NCI-H510A treated with DMSO at 0.1 percent for 48 hours (cell line): ENCODE measurements at regions not wholly inside any gene's neighbourhood (a gene's known extent, or its start where the extent isn't known, plus 50 kb on each side); places are given as distances from the start of the nearest gene placed in this dataset.
"Not testable (repeated sequence)": the region's sequence is repeated elsewhere in the genome, so short reads cannot be mapped to it uniquely, and the experiment has no call there.

ENCODE experiments used
- DNase-seq: peaks from one replicate; lab custom pipeline; 2025; lab: John Stamatoyannopoulos, UW

DNA sequence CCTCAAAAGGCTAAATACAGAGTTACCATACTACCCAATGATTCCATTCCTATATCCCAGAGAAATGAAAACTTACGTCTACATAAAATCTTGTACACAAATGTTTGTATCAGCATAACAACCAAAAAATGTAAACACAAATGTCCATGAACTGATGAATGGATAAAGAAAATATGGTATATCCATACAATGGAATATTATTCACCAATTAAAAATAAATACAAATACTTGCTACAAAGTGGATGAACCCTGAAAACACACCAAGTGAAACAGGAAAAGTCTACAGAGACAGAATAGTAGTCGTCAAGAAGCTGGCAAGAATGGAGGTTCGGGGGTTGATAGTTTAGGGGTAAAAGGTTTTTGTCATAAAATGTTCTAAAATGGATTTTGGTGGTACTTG is 54.0 kb upstream of the ANKRD28 start:
- DNase-seq = no peak

DNA sequence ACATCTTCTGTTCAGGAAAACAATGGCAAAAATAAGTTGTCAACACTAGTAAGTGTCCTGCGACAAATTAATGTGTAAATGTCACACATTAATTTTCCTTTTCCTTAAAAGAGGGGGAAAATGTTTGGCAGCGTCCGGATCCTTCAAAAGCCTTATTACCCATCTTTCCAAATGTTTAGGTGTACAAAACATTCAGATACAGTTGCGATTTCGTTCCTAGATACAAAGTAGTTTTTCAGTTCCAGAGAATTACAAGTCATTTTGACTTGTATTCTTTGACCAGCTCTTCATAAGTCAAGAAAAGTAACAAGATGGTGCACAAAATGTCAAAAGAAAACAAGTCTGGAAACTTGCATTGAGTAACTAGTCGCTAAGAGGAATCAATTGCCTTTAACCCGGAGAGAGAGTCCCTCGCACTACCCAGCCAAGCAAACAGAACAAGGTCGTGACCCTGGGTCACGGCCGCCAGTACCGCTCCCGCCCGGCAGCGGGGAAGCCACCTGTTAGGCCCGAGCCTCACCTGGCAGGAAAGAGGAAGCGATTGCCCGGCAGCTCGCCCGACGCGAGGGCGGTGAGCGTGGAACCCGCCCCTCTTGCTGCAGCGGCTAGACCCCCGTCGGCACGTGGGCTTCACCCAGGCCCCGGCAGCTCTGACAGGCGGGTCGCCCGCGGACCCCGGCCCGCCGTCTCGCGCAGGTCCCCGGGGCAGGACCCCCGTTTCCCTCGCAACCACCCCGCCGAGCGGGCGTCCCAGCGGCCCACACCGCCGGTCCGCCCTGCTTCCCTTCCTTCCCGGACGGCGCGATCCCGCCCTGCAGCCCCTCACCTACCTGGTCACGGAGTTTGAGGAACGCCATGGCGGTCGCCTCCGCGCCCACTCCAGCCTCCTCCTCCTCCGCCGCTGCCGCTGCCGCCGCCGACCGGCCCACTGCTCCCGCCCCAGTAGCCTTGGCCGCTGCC is 61.0 kb upstream of the ANKRD28 start:
- DNase-seq = peak; percentile 9

DNA sequence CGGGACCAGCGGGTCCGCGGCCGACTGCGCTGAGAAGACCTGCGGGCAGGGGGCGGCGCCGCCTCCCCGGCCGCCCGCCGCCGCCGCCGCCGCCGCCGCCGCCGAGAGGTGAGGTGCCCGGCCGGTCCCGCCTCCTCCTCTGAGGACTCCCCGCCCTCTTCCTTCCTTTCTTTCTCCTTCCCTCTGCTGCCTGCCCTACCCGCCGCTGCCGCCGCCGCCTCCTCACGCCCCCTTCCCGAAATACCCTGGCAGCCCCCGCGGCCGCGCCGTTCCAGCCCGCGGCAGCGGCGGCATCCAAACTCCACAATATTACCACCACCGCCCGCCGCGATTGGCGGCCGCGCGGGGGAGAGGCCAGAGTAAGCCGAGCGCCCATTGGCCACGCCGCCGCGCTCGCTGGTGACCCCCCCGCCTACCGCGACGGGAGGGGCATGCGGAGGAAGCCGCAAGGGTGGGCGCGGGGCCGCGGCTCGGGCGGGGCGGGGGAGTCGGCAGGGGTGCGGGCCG is 61.8 kb upstream of the ANKRD28 start:
- peak; percentile 60 for DNase-seq

DNA sequence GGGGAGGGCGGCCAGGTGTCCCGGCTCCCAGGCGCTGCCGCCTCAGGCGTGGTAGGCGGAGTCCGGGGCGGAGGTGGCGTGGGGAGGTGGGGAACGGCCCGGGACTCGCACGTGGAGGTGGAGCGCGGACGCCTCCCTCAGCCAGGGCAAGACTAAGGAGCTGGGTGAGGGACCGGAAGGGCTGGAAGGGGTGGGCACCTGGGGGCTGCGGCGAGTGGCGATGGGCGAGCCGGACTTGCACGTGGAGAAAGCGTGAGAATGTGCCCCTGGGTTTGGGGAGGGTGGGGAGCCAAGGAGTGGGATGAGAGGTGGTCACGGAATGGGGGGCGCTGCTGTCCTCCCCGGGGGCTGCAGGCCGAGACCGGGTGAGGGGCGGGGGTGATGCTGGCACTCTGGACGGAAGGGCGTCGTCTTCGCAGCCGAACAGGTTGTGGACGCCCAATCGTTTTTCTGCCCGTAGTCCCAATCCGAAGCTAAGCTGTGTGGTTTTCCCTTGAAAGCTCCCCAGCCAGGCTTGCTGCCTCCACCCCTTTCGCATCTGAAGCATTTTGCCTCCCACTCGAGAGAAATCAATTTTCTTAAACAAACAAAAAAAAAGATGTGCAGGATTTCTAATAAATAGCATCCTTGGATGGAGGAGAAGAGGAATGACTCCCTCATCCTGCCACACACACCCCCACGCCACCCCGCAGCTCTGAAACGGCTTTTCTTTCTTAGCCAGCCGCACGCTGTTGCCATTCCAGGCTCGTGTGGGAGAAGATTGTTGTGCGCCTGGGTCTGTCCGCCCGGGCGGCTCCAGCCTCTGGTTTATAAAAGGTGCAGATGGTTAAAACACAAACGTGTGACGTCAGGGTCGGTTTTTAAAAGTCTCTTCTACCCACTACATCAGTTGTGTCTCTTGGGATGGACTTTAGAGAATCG is 62.5 kb upstream of the ANKRD28 start:
- peak; percentile 60 for DNase-seq

DNA sequence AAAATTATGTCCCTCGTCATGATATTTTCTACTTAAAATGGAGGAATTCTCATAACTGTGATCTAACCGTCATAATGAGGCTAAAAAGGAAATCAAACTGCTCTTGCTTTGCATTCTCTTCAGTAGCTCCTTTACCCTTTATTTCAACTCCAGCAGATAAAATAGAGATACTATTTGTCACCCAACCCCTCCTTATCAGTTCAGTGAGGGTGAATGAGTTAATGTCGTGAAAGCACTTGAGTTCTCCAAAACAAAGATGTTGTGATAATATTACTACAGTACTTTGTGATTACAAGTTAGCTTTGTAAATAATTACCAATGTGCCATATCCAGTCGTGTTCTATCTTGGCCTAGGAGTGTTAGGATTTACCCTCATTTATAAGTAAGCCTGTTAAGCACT is 63.4 kb upstream of the ANKRD28 start:
- DNase-seq = peak; percentile 4

DNA sequence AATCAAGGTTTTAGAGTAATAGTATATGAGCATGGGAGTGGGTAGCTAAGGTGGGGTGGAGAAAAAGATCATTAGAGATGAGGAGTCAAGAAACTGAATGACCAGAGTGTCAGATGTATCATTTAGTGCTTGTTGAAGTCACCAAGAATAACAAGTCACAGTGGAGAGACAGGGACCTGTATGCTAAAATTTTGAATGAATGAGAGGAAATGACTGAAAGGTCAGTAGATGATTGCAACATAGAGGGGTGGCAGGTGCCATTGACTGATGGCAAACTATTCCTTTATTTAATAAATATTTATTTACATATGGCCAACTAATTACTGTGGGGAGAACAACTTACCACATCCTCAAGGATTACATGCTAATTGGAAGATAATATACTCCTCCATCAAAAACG is 75.0 kb upstream of the ANKRD28 start:
- no peak for DNase-seq

DNA sequence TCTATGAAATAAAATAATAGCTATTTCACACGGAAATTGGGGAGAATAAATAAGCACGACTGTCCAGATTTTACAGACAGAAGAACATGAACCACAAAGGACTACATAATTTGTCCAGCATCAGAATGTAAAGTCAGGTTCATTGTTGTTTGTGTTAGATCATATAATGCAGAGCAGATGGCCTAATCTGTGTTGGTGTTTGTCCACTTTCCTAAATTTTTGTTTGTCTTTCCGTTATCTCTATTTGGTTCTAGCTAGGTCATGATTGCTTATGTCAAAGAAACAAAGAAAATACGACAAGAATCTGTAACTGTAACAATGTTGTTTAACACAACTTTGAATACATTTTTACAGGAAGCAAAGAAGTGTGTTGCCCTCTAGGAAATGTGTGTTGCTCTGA is 75.6 kb upstream of the ANKRD28 start:
- no peak for DNase-seq

DNA sequence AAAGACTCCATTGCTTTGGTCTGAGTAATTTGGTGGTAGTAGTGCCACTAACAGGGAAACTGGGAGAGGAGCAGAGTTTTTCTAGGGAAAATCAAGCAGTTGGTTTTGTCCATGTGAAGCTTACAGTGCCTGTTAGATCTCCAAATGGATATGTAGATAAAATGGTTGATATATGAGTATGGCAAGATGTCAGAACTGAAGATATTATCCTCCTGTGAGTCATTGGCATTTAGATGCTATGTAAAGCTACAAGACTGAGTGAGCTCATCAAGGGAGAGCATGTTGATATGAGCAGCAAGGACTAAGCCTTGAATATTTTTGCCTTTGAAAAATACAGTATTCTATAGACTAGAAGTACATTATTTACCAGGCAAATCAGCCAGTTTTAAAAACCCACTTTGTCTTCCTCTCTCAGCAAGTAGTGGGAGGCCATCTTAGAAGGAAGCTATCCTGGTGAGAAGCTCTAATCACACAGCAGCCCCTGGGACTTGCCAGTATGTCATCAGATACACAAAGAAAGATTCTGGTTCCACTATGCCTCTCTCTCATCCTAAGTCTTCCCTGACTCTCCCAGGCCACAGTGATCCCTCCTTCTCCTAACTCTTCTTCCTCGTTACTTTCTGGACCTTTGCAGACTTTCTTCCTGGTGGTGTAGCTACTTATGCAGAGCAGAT is 77.4 kb upstream of the ANKRD28 start:
- no peak for DNase-seq

DNA sequence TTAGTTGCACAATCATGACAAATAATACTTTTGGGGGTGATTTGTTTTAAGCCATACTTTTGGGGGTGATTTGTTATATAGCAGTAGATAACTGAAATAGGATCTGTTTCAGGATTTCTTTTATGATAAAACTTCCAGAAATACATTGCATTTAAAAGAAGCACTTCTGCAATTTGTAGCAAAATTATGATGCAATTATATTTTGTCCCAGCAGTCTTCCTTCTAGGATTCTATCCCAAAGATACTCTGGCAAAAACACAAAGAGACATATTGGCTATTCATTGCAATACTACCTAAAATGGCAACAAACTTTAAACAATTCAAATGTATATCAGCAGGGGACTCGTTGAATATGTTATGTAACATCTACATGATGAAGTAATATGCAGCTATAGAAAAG is 78.9 kb upstream of the ANKRD28 start:
- DNase-seq = no peak

DNA sequence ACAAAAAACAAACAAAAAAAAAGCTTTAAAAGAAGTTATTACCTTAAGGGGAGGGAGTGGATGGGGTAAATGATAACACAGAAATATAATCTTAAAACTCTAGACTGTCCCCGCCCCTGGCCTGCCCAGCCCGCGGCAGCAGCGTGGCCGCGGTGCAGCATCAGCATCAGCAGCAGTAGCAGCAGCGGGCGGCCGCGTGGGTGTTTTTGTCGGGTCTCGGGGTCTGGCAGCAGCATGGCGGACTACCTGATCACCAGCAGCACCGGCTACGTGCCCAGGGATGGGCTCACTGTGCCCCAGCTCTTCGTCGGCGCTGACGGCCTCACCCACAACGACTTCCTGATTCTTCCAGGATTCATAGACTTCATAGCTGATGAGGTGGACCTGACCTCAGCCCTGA is 80.0 kb upstream of the ANKRD28 start:
- DNase-seq = no peak

DNA sequence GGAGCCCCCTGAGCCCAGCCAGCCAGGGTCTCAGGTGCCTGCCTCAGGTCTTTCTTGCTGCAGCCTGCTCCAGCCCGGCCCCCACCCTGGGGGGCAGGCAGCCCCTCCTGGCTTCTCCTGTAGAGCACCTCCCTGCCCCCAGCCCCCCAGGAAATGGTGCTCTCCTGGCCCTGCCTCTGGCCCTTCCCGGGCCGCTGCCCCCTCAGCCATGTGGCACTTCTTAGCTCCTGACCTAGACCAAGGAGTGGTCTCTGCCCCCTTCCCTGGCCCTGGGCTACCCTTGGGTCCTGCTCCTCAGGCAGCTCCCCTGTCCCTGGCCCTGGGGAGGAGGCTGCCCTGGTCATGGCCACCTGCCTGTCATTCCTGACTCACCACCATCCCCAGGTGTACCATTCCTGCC is 82.0 kb upstream of the ANKRD28 start:
- DNase-seq = not testable (repeated sequence)

DNA sequence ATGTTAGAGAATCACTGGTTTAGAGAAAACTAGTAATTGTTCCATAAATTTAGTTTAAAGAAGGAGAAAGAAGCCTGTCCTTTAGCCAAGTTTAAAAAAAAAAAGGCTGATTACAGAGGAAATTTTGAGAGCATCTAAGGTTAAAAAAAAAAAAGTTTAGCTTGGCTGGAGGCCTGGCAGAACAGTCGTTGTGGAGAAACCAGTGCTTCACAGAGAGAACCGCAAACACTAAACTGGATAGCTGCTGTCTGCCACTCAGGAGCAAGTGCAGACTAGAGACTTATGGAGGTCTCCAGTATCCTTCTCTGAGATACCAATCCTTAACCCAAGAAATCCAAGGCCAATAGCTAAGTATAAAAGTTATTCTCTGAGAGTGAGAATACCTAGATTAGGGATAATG is 84.8 kb upstream of the ANKRD28 start:
- no peak for DNase-seq

DNA sequence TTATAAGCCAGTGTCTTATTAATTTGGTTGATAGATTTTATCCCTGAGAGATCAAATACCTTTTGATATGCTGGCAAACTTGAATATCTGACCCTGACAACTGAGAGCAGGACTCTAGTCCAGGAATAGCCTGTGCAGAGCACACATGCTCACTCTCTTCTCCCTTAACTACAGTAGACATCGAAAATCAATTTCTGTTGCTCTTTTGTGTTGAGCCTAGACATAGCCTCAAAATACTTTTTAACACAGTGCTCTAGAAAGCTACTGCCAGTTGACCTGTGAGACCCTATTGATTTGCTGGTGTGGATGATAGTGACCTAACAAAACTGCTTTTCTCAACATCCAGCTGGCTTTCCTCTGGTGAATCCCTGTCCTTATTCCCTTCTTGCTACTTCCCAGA is 86.4 kb upstream of the ANKRD28 start:
- no peak for DNase-seq

DNA sequence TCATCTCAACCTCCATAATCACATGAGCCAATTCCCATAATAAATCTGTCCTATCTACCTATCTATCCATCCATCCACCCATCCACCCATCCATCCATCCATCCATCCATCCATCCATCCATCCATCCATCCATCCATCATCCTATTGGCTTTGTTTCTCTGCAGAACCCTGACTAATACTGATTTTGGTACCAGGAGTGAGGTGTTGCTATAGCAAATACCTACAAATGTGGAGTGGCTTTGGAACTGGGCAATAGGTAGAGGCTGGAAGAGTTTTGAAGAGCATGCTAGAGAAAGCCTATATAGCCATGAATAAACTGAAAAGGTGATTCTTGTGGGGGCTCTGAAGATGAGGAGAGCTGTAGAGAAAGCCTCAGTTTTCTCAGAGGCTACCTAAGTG is 88.7 kb upstream of the ANKRD28 start:
- no peak for DNase-seq

DNA sequence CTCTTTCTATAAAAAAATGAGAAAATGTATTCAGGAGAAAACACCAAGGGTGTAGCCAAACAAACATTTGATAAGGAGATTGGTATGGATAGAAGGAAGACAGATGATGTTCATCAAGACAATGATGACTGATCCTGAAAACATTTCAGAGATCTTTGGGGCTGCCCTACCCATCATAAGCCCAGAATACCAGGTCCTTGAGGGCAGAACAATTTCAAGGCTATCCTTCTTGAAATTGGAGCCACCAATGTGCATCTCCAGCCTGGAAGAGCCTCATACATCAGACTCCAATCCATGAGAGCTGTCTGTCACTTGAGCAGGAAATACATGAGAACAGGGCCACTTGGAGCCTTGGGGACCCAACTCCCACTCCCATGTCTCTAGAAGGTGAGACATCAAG is 89.5 kb upstream of the ANKRD28 start:
- no peak for DNase-seq

DNA sequence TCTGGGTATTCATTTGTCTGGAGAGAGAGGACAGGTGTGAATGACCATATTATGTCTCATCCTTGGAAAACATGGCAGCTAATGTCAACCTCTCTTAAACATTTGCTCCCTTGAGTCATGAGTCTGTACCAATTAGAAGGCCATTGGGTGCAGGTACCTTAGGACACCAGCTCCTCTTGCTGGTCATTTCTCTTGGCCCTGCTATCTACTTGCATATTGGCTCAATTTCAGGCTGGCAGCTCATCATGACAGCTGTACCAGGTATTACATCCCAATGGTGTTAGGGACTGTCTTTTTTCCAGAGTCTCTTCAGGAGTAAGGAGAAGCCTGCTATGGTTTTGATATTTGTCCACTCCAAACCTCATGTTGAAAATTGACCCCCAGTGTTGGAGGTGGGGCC is 92.2 kb upstream of the ANKRD28 start:
- no peak for DNase-seq

DNA sequence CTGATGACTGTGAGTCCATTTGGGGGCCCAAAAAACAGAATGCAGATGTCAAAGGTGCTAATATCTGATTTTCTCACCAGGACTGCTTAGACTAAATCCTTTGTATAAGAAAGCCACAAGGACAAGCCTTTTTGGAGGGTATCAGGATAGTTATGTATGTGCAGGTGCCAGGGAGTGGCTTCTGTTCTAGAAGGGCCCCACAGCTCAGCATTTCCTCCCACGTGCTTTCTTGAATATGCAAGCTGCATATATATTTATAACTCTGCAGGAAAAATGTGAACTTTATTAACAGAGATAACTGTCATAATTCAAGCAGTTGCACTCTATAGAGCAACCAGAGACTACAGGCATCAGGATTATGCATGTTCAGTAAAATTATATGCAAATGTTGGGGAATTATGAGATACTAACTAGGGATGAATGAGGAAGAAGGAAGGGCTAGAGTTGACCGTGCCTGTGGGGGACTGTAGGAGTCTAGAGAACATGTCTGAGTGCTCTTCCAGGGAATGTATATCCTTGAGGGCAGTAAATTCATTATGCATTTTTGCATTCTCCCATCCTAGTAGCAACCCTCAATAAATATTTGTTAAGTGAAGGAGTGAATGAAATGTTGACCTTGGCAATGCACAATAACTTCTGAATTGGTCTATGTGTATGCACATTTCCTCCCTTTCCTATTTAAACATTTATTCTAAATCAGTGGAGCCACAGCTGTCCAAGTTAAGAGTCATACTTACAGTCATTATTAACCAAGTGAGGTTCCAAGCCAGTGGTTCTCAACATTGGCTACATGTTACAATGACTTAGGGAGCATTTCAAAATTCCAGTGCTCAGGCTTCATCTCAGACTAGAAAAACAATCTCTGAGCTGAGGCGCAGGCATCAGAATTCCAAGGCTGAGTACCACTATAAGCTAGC is 94.8 kb upstream of the ANKRD28 start:
- no peak for DNase-seq

DNA sequence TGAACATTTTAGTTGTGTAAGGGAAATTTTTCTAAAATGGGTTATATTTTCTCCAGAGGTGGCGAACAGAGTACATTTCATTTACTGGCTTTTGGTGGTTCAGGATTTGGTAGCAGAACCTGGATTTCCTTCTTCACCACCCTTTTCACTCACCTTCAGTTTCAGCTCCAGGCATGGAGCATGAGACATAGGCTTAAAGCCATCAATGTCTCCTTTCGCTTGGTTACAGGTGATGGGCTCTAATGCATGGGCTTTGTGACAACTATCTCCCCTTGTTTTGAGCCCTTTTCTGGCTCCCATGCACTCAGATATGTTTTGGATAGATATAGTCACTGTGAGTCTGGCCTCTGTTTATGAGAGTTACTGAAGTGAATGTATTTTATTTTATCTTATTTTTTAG is 96.6 kb upstream of the ANKRD28 start:
- no peak for DNase-seq

DNA sequence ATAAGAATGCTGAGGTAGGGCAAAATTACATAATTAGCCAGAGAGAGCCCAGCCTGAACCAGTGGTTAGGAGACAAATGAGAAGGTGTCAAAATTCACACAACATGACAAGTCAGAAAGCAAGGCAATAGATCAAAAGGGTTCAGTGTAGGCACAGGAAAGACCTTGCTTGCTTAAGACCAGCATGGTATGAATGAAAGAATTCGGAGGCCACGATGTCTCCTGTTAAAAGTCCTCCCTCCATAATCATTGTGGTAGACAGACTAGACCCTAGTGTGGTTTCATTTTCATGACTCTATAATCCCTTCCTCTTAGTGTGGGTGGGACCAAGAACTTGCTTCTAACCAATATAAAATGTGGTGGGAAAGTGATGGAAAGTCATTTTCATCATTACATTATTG is 98.7 kb upstream of the ANKRD28 start:
- DNase-seq = no peak

DNA sequence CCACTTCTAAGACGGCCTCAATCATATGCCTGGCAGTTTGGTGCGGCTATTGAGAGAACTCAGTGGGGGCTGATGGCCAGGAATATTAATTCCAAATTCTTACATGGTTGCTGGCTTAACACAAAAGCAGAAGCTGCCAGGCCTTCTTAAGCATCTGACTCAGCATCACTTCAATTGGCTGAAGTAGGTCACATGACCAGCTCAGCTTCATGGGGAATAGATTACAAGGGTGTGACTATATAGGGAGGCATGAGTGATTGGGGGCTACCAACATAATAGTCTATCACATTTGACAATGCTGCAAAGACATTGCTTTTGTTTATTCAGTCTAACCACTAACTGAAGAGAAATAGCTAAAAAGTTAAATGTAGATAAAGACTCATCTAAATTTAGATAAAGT is 101.6 kb upstream of the ANKRD28 start:
- DNase-seq = no peak

DNA sequence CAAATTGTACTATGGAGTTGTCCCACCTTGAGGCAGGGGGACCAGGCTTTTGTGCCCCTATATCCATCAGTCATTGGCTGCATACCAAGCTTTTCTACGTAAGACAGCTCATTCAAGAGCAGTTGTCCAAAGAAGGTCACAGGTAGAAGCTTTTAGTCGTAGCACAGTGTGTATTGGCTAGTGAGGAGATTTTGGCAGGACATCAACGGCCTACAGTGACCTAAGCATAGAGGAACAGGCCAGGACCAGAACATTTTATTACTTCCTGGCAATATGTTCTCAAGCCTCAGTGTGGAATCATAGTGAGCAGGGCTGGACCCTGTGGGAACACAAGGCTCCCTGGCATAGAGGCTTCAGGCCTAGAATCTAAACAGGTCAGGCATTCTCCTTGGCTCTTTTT is 105.4 kb upstream of the ANKRD28 start:
- DNase-seq = no peak
